Left lobe of liver (tissue), 2 donors: ENCODE measurements at regions not wholly inside any gene's neighbourhood (a gene's known extent, or its start where the extent isn't known, plus 50 kb on each side); places are given as distances from the start of the nearest gene placed in this dataset.

ENCODE experiments used
- ATAC-seq: fragments of 200-7000 bp; cut with Tn5 transposase; one replicate; pipeline ENCODE4 v1.9.1; 2020; ENCODE audit warnings: mild to moderate bottlenecking, moderate library complexity
- DNase-seq: peaks from one replicate; pipeline ENCODE4 v3.0.0-alpha.2; 2020; ENCODE audit warnings: low spot score
- donor health status: DM: no; HTN: no; CAD: no; lungs with moderate emphysema.
- donor health status: DM: no; HTN: yes; CAD: no.

DNA sequence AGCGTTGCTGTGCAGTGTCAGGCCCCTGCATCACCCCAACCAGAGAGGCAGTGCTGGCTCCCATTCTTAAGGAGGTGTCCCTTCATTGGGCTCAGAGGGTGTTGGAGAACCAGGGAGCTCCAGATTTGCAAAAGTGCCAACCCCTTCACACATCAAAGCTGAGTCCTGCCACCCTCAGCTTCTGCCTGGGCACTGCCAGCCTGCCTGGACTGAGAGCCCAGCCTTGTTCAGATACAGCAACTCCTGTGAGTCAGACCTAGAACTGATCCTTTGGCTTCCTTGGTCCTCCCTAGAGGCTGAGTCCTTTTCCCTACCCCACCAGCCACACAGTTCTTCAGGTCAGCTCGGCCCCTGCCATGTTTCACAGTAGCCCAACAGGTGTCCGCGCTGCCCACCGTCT is 424.9 kb upstream of the MYT1L start:
- DNase-seq (no peak), ATAC-seq (no peak)

DNA sequence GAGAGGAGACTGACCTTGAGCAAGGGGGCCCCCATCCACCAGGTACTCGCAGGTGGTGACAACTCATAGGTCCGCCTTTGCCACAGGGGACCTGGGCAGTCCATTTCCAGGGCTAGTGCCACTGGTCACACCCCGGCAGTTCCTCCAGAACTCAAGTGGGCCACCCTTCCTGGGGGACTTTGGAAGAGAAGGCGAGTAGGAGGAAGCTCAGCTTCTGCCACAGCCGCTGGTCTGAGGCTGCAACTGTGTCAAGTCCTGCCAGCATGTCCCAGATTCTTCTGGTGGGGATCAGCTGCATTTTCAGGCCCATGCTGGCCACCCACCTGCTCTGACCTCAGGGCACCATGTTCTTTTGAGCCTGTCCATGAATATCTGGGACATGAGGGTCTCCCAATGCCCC is 423.9 kb upstream of the MYT1L start:
- ATAC-seq = no peak

DNA sequence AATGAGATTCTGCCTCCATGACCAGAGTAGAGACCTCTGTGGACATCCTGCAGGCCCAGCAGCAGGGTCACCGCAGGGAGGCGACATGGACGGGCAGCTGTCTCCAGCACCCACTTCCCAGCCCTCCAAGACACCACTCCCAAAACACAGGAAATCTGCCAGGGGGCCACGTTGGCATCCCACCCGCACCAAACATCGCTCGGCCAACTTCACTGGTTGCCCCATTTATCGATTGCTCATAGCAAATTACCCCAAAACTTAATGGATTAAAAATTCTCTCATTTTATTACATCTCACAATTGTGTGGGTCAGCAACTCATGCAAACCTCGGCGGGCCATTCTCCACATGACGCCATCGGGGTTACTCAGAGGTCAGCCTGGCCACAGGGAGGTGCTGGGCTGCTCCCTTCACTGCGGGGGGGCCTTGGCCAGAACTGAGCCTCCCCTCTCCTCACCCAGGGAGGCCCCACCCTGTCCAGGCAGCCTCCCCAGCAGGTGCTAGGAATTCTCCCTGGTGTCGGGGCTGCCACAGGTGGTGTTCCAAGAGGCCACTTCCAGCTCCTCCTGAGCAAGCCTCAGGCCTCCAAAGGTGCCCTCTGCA is 420.7 kb upstream of the MYT1L start:
- no peak for DNase-seq
- ATAC-seq = no peak

More for the DNA sequence above, 423.9 kb upstream of the MYT1L start:
- DNase-seq = no peak

DNA sequence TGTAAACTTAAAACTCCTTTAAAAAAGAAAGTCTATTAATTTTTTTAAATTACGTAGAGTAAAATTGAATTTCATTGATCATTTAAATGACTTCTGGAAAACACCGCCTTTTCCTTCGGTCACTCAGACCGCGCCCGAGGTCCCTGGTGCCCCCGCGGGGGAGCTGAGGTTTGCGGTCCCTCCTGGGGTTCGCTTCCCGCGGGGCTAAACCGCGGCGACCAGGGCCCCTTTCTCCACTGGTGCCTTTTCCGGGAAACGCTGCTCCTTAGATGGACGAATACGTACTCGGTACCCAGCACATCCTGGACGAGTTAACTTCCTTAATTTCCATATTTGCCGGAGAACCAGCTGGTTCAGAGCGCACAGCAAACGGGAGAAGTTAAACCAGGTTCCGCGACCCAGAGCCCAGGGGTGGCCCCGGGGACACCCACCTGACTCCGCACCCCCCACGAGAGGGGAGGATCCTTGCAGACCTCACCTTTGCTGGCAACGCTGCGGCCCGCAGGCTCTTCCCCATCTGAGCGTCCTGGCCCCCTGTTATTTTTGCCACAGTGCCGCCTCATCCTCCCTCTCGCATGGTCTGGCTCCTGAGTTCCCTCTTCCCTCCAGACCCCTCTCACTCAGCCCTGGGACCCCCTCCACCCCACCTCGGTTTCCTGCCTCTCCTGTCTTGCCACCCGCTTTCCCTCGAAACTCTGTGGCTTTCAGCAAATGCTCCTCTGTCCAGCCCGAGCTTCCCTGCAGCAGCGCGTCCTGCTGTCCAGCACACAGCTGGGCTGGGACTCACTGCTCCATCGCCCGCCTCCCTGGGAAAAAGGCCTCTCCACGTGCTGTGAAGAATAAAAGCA is 420.0 kb upstream of the MYT1L start:
- DNase-seq (no peak), ATAC-seq (no peak)

DNA sequence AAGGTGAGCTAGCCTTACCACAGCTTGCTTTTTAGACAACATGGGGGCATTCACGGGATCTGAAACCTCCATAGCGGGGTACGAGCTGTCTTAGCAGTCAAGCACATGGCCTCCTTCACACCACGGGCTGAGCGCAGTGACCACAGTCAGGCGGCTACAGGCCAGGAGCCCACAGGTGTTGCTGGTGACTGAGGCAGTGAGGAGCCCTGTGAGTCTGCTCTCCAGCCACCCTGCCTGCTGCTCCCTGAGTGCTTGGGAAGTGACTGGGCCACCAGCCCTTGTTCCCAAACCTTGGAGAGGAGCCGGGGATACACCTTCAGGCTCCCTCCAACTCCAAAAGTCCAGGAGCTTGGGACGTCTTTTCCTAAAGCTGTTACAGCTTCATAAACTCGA is 418.1 kb upstream of the MYT1L start:
- no peak for ATAC-seq
- DNase-seq = no peak

DNA sequence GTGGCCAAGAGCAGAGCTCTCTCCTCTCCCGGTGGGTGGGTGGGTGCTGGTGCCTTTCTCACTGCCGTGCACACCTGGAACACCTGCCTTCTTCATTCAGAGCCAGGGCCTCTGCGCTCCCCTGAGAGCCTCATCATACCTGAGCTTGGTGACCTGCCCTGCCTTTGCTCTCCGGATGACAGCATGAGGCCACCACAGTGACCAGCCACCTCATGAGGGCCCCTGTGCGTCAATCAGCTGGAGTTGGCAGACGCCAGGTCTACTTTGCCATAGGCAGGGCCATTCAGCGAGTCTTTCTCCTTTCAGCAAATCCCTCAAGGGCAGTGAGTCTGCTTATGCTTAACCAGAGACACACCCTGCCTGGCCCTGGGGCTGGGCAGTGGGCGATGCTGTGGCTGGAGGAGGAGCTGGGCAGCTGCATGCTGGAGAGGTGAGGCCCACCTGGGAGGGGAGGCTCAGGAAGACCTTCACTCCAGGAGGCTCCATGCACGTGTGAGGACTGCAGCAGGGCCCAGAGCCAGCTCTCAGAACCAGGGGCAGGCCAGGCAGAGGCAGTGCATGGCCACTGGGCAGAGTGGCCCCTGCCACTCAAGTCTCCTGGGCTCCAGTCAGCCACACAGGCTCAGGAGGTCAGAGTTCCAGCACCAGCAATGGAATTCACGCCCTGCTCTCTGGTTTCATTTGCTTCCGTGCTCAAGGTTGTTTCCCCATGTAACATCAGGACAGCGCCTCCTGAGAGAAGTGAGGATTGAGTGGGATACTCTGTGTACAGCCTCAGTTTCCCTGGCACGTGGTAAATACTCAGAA is 417.5 kb upstream of the MYT1L start:
- ATAC-seq (no peak), DNase-seq (no peak)

DNA sequence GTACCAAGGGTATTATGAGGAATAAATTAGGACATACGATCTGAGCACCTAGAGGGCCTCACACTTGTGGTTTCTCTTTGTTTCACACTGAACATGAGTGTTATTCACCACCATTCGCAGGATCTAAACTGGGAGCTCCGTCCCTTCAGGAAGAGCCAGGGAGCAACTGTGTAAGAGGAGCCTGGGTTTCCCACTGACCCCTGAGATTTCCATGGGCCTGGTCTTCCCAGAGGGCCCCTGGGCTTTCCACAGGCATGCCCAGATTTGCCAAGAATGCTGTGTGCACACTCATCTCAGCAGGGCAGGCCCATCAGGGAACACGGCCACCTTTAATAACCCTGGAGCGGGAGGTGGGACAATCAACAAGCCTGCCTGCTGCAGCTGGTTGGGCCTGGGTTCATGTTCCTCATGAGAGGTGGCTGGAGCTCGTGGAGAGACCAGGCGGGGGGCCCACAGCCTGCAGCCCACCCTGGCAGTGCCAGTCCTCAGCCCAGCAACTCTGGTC is 416.8 kb upstream of the MYT1L start:
- no peak for DNase-seq
- no peak for ATAC-seq

DNA sequence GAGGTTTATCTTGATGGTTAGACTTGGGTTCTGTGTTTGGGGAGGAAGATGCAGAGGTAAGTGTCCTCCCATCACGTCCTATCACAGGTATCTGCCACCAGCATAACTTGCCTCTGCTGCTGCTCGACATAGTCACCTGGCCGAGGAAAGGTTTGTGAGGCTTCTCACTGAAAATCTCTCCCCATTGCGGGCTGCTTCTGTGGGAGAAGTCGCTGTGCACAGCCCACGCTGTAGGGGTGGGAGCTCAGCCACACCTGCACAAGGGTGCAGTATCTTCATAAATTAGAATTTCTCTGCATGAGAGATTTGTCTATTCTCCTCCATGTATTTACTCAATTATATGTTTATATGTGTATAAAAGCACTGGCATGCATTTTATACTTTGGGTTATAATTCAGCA is 415.7 kb upstream of the MYT1L start:
- ATAC-seq = no peak
- no peak for DNase-seq

DNA sequence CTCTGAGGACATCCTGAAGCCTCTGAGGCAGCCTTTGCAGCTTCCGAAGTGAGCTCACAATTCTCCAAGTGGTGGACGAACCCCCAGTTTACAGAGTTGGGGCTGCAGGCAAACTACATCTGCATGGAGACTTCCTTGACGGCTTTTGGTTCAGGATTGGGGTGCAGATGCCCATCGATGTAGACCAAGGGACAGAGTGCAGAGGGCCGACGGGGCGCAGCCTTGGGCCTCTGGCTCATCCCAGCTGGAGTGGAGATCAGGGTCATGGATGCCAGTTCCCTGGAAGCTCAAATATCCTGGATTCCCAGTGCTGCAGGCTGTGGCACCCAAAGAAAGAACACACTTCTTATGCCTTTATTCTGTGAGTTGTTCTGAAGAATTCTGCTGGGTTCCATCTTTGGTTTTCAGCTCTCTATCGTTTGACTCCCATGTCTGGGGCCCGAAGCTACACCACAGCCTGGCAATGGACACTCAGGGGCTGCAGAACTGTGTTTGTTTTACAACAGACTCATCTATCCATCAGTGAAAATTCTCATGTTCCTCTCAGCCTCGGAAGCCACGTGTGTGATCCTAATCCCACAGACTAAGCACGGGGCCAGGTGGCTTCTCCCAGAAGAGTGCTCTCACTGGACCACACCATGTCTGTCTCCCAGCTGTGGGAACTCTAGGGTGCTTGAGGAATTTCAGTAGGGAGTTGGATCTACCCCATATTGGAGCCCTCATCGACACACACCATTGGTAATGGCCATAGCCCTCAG is 414.1 kb upstream of the MYT1L start:
- no peak for DNase-seq
- no peak for ATAC-seq

DNA sequence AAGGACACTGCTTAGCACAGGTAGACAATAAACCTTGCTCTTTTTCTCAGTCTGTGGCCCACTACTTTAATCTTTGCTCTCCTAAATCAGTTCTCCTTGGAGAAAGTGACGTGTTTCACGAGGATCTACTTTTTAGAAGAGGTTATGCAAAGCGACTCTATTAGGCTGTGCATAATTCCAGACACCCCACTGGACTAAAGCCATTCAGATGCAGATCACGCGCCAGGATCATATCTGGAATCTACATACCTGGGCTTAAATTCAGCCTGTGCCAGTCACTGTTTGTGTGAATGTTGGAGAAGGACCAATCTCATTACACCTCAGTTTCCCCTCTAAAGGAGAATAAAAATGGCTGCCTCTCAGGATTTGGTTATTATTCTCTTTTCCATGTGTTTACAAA is 413.0 kb upstream of the MYT1L start:
- no peak for ATAC-seq
- no peak for DNase-seq

DNA sequence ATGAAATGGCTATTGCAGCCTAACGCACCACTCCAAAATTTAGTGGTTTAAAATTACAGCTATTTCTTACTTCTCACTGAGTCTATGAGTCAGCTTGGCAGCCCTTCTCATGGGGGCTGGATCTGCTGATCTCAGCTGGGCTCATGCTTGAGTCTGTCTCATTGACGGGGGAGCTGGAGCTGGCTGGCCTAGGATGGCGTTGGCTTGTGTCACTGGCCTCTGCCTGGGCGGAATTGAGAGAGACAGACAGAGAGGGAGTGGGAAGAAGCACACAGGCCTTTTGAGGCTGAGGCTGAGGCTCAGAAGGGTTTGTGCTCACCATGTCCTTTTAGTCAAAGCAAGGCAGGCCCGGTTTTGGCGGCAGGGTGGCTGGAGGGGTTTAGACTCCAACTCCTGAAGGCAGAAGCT is 412.1 kb upstream of the MYT1L start:
- ATAC-seq (peak; percentile 37), DNase-seq (no peak)

DNA sequence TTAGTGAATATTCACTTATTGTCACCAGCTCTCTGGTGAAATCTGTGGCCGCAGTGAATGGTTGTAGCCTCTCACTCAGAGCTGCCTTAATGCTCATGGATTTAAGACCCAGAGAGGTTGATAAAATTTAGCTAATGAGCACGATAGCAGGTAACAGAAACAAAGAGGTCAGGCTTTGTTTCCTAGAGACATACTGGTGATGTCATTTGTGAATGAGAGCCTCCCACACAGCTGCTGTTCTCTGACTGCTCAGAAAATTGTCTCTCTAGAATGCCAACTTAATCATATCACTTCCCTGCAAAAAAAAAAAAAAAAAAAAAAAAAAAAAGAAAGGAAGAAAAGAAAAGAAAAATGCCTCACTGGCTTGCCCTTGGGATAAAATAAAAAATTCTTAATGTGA is 411.7 kb upstream of the MYT1L start:
- DNase-seq = no peak
- ATAC-seq = no peak

DNA sequence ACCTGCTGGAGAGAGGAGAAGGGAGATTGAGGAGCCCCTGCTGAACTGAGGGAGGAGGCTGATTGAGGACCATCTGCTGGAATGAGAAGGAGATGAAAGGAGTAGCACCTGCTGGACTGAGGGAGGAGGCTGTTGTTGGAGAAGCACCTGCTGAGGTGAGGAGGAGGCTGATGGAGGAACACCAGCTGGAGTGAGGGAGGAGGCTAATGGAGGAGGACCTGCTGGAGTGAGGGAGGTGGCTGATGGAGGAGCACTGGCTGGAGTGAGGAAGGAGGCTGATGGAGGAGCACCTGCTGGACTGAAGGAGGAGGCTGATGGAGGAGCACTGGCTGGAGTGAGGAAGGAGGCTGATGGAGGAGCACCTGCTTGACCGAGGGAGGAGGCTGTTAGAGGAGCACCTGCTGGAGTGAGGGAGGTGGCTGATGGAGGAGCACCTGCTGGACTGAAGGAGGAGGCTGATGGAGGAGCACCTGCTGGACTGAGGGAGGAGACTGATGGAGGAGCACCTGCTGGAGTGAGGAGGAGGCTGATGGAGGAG is 409.2 kb upstream of the MYT1L start:
- DNase-seq (no peak), ATAC-seq (no peak)

DNA sequence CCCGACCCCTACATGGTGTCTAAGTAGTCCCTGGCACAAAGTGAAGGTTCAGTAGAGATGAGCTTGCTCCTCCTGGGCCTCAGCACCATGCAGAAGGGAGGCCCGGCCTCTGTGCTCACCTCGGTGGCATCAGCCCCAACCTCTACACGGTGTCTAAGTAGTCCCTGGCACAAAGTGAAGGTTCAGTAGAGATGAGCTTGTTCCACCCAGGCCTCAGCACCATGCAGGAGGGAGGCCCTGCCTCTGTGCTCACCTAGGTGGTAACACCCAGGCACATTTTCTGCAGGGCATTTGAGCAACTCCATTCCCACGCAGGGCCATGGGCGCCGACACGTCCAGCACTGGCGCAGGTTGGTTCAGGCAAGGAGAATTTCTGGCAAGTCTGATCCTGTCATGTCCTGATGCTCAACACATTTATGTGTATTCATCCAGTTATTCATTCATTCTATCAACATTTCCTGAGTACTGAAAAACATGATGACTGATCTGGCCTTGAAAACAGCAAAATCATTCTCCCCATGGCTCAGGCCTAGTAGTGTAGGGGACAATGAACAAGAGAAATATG is 408.2 kb upstream of the MYT1L start:
- ATAC-seq (no peak), DNase-seq (no peak)

DNA sequence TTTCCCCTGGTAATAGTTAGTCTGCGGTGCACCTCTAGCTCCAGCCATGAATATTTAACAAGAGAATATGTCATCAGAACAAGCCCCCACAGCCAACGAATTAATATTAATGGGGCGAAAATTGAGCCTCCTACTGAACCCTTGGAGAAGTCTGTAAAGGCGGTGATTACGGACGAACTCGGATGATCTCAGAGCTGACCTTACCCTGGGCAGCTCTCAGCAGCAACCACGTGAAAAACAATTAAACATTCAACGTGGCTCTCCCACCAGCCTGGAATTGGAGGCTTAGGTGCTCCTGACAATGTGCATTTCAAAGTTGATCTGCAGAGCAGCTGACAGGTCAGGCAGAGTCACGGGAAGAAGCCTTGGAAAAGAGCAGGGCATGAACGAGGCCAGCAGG is 407.6 kb upstream of the MYT1L start:
- DNase-seq (no peak), ATAC-seq (no peak)

DNA sequence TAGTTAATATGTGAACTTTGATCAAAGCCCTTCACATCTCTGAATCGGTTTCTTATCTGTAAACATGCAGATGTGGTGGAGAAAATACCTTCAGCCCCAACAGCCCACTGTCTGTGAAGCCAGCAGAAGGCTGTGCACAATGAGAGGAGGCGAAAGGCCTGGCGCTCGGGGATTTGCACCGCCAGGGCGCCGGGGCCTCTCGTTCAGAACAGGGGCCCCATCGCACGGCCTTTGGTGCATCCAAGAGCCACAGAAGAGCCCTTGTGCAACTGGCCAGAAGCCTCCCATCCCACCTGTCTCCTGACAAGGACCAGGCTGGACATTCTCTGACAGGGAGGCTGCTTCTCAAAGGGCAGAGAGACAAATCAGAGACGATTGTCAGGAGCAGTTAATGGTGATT is 407.2 kb upstream of the MYT1L start:
- no peak for DNase-seq

DNA sequence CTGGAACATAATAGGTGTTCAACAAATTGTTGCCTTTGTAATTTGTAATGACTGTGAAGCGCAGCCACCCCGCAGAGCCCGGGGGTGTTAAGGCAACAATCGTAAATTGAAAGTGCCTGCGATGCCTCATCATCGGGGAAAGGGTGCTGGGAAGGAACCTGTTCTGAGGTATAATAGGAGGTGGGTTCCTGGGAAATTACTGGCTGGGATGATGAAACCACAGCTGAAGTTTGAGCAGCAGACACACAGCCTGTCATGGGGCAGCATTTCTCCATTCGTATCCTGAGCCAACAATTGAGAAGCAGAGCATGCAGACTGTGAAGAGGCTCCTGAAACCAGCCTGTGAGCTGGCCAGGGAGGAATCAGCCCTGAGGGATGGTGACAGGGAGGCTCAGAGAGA is 404.0 kb upstream of the MYT1L start:
- ATAC-seq = no peak

More for the DNA sequence above, 407.2 kb upstream of the MYT1L start:
- no peak for ATAC-seq

DNA sequence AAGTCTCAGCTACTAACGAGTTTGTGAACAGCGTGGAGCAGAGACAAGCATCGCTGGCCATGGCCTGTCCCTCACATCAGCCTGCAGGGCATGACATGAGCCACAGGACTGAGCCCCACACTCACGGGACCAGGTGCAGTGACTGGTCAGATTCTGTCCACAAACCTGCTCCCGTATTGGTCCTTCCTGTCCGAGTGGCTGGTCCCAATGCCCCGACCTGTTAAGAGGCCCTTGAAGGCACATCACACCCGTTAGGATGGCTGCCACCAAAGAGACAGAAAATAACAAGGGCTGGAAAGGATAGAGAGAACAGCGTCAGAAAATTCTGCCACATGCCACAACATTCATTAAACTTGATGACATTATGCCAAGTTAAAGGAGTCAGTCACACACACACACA is 403.2 kb upstream of the MYT1L start:
- DNase-seq (no peak), ATAC-seq (no peak)

More for the DNA sequence above, 404.0 kb upstream of the MYT1L start:
- DNase-seq = no peak

DNA sequence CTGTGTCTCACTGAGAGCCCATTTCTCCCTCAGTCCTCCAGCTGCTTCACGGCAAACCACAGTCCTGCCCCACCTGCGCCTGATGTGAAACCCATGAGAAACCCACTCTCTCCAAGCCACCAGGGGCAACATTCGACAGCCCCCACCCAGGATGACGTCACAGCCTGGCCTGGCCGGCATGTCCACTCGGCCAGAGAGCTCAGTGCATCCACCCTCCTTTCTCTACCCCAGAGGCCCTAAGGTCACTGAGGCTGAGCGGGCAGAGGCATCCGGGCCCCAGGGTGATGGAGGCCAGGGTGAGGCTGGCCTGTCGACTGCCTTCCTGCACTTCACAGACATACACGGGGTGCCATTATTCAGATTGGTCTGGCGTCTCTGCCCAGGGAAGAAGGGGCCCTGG is 402.7 kb upstream of the MYT1L start:
- no peak for DNase-seq
- ATAC-seq = no peak
